ENCODE measurements at regions not wholly inside any gene's neighbourhood (a gene's known extent, or its start where the extent isn't known, plus 50 kb on each side); places are given as distances from the start of the nearest gene placed in this dataset.
"Not testable (repeated sequence)": the region's sequence is repeated elsewhere in the genome, so short reads cannot be mapped to it uniquely, and the experiment has no call there.

GRCh38 chr13:37302686-37303085 lies 197.2 kb upstream of the CSNK1A1L start:
- DNase-seq = no peak

DNA sequence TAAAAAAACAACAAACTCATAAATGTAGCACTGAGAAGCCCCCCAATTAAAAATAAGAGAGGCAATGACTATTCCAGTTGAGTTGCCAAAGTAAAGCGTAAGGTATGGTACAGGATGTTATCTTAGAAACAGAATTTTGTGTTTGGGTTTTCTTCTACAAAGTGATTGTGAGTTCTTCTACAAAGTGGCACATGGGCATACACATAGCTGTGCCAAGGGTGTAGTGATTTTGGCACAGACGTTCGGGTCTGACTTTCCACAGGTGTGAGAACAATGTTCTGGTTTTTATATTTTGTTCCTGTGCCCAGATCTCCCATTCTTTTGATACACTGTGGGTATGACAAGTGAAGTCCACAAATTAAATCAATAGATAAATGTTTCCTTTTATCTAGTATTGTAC lies 190.1 kb upstream of the CSNK1A1L start:
- DNase-seq = no peak

GRCh38 chr13:37295071-37295470 lies 189.6 kb upstream of the CSNK1A1L start:
- no peak for DNase-seq

DNA sequence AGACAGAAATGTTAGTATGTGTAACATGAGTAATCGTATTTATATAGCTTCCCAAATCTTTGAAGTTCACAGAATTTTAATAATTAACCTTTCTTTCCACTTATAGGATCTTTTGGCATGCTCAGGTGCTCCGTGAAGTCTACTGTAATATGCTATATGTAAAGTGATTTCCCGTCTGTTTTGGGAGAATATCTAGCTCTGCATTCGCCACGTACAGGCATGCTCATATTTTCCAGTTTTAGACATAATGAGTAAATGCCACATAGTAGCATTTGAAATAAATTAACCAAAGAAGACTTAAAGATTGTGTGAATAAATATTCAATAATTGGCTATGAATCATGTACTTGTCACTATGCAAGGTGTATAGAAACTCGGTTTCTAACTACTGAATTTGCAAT lies 189.0 kb upstream of the CSNK1A1L start:
- DNase-seq = no peak

DNA sequence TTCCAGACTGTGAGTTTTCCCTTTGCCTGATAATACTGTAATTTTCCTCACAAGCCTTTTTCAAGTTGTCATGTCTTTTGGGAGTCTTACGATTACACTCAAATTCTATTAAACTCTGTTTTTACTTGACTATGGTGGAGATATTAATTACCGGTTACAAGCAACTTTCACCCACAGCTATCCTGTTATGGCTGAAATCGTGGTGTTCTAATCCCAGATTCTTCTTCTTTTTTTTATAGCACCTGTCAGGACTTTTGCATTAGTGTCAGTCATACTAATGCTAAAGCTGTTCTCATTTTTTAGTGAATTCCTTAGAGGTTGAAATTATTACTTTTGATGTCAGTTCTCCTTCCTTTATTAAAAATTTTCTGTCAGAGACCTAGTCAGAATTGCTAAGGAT lies 187.8 kb upstream of the CSNK1A1L start:
- DNase-seq = no peak

- DNase-seq = no peak
Observed at GRCh38 chr13:37290716-37291505, 185.4 kb upstream of the CSNK1A1L start.

GRCh38 chr13:37289212-37289935 lies 183.9 kb upstream of the CSNK1A1L start:
- no peak for DNase-seq

DNA sequence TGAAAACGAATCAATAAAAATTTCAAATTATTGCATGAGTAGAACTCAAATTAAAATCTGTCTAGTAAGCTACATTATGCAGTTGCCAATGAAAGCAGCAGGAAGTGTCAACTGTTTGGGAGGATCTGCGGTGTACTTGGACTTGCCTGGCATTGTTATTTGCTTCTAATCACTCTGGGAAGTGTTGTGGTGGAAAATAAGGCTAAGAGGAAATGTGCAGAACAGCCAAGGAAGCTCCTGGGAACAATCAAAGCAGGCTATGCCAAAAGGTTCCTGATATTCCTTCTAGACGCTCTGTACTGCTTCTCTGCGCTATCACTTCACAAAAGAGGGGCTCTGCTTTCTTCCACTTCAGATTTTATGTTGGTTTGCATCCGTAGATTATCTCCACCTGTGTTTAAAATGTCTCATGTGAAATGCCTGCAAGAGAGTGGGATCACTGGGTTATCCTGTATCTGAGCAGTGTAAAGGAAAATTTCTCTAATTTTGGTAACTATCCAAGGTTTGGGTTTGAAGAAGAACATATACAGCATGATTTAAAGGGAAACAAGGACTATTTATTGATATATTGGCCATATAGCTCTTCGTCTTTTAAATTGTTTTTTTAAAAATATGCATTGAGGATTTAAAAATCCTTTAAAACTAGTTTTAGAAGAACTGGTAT lies 182.7 kb upstream of the CSNK1A1L start:
- DNase-seq = no peak

DNA sequence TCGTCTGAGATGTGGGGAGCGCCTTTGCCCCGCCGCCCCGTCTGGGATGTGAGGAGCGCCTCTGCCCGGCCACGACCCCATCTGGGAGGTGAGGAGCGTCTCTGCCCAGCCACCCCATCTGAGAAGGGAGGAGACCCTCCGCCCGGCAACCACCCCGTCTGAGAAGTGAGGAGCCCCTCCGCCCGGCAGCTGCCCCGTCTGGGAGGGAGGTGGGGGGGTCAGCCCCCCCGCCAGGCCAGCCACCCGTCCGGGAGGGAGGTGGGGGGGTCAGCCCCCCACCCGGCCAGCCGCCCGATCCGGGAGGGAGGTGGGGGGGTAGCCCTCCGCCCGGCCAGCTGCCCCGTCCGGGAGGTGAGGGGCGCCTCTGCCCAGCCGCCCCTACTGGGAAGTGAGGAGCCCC lies 174.8 kb upstream of the CSNK1A1L start:
- DNase-seq = not testable (repeated sequence)

GRCh38 chr13:37277435-37278144 lies 172.1 kb upstream of the CSNK1A1L start:
- no peak for DNase-seq

- no peak for DNase-seq
Observed at GRCh38 chr13:37277007-37277406, 171.5 kb upstream of the CSNK1A1L start.

- no peak for DNase-seq
Observed at GRCh38 chr13:37274569-37275497, 169.4 kb upstream of the CSNK1A1L start.

DNA sequence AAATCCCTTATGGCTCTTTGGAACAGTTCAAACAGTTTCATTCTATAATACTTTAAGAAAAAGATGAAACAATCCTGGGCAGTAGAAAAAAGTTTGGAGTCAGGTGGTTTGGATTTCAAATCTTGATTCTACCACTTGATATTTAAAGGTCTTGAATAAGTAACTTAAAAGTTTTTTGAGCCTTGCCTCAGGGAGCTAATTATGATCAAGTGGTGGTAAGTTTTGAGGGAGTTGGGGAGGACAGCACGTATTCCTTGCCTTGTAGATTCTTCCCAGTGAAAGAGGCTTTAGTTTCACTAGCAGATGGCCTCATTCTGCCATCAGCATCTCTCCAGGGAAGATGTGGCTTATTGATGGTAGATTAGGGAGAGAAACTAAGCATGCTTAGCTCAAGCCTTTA lies 168.4 kb upstream of the CSNK1A1L start:
- no peak for DNase-seq

GRCh38 chr13:37270226-37271001 lies 164.9 kb upstream of the CSNK1A1L start:
- no peak for DNase-seq

DNA sequence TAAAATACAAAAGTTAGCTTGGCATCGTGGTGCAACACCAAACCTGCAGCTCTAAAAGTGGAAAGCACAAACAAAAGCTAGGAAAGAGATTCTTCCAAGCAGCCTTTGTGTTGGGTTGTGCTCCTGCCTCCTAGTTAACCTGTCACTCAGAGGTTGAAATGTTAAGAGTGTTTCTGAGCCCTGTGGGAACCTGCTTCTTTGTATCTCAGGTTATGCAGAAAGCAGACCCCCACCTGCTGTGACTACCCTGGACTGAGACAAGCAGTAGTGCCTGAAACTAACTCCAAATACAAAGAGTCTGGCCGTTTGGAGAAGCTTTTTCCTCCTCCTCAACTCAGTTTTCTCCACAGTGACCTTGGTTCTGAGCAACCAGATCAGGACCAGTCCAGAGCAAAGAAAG lies 158.4 kb upstream of the CSNK1A1L start:
- no peak for DNase-seq

DNA sequence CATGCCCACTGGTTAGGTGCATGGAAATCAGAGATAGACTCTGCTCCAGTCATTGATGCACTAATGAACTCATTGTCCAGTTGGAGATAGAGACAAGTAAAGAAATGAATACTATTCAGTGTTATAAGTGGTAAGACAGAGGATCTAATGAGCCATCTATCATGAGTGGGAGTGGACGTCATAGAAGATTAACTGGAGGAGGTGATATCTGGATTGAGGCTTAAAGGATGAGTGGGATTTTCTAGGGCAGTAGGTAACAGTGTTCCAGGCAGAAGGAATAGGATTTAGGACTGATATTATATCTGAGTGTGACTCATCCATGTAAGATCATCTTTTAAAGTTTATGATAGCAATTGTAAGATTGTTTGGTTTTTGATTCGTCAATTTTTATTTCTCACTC lies 152.2 kb upstream of the CSNK1A1L start:
- DNase-seq = no peak

DNA sequence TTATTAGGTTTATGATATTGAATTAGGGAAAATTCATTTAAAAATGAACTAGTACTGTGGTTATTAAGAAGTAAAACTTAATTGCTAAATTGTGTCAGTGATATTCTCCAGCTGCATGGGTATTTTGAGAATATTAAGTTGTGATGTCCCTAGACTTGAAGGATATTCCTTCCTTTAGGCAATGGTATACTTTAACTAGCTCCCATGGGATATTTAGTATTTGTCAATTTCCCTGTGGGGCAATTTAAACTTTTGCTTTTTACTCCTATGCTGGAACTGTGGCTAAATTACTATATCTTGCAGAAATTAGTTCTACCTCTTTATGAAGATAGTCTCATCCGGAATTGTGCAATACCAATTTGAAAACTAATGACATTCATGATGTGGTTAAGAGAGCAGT lies 151.6 kb upstream of the CSNK1A1L start:
- DNase-seq = no peak

GRCh38 chr13:37241786-37242185 lies 136.3 kb upstream of the CSNK1A1L start:
- no peak for DNase-seq

DNA sequence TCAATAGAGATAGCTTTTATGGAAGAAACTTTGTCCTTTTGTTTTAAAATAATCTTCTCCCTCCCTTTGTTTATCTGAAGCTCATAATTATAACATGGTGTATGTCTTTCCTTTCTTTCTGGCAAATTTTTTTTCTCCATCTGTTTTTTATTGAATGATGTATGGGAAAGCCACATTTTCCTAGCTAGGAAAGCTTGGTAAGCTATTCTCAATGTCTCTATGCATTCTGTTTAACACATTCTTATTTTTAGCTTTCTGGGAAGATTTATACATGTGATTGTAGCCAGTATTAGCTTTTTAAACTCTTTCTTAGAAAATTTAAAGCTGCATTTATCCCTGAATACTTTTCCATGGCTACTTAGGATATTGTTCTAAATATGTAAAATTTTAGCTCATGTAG lies 124.9 kb upstream of the CSNK1A1L start:
- DNase-seq = no peak

DNA sequence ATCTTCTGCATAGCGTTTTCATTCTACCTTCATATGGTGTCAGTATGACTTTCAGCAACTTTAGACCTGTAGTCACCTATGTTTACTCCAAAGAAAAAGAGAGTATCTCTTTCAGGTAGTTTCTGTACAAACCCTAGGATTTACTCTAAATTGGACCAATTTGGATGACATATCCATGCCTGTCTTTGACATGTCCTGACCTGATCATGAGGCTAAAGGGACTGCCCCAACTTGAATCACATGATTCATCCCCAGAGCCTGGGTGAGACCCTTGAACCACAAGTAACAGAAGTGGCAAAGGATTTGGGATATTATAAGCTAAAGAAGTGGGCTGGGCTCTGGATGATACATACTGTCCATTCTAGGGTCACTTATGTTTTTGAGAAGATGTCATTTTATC lies 124.5 kb upstream of the CSNK1A1L start:
- no peak for DNase-seq
